ENCODE measurements at regions not wholly inside any gene's neighbourhood (a gene's known extent, or its start where the extent isn't known, plus 50 kb on each side); places are given as distances from the start of the nearest gene placed in this dataset.

DNA sequence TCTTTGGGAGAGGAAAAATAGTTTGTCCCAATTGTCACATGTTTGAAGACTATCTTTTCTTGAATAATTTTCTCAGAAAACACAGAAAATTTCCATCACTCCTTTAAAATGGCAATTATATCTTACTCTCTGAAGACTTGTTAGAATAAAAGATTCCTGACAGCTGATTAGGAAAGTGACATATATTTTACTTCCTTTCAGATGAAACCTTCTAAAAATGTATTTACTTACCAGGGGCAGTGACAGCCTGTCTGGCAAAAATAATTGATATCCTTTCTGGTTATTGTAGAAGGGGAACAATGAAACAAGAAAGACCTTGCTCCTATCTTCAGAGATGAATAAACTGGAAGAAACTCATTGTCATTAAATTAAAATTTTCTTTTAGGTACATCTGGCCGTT, 483.3 kb upstream of the GOLIM4 start:
- no peaks in the 10 kb centered on the region for H3K27me3 ChIP-seq

DNA sequence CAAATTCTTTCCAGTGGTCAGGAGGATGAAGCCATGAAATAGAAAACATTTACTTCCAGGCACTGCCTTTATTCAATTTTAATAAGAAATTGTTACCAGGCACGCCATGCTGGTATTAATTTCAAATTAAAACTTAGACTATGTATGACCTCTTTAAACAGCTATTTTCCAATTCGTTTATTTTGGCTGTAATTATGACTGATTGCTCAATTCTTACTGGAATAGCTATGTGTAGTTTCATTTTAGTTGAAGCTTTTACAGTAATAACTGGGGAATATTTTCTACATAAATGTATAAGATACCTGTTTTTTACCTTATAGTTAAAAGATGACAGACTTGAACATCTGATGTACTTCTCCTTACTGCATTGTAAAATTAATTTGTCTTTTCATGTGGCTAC, 480.0 kb upstream of the GOLIM4 start:
- Histone ChIP-seq H3K27me3 (no peaks in the 10 kb centered on the region), H3K9me3 (no peaks in the 10 kb centered on the region), H3K36me3 (no peaks in the 10 kb centered on the region), H3K27ac (no peak overlapping the region), H3K4me3 (no peak overlapping the region), H3K4me1 (ENCODE audit: insufficient read depth) (no peaks in the 10 kb centered on the region)
- DNase-seq: no peak
- TF ChIP-seq POLR2A (IDR thresholded peaks at IDR 0.05): no peak
- no peak for TF ChIP-seq EP300 (IDR thresholded peaks at IDR 0.05)
- TF ChIP-seq, protein P1, sequence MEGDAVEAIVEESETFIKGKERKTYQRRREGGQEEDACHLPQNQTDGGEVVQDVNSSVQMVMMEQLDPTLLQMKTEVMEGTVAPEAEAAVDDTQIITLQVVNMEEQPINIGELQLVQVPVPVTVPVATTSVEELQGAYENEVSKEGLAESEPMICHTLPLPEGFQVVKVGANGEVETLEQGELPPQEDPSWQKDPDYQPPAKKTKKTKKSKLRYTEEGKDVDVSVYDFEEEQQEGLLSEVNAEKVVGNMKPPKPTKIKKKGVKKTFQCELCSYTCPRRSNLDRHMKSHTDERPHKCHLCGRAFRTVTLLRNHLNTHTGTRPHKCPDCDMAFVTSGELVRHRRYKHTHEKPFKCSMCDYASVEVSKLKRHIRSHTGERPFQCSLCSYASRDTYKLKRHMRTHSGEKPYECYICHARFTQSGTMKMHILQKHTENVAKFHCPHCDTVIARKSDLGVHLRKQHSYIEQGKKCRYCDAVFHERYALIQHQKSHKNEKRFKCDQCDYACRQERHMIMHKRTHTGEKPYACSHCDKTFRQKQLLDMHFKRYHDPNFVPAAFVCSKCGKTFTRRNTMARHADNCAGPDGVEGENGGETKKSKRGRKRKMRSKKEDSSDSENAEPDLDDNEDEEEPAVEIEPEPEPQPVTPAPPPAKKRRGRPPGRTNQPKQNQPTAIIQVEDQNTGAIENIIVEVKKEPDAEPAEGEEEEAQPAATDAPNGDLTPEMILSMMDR (IDR thresholded peaks at IDR 0.05): no peak
- intact Hi-C loops (cut with DNase I): no loop called here
- 53 to 59% (median 57%) methylated on average over 2 of the region's 2 CpGs for WGBS, 3 donors

More for the DNA sequence above, 483.3 kb upstream of the GOLIM4 start:
- Histone ChIP-seq H3K4me1 (ENCODE audit: insufficient read depth) (no peaks in the 10 kb centered on the region), H3K4me3 (no peak overlapping the region), H3K9me3 (no peaks in the 10 kb centered on the region), H3K36me3 (no peaks in the 10 kb centered on the region), H3K27ac (no peak overlapping the region)
- no peak for DNase-seq
- intact Hi-C loops (cut with DNase I): no loop called here
- 34 to 41% (median 36%) methylated on average over 1 of the region's 1 CpG for WGBS, 3 donors
- TF ChIP-seq POLR2A (IDR thresholded peaks at IDR 0.05) (no peak), EP300 (IDR thresholded peaks at IDR 0.05) (no peak)
- TF ChIP-seq, protein P1 (IDR thresholded peaks at IDR 0.05): no peak

DNA sequence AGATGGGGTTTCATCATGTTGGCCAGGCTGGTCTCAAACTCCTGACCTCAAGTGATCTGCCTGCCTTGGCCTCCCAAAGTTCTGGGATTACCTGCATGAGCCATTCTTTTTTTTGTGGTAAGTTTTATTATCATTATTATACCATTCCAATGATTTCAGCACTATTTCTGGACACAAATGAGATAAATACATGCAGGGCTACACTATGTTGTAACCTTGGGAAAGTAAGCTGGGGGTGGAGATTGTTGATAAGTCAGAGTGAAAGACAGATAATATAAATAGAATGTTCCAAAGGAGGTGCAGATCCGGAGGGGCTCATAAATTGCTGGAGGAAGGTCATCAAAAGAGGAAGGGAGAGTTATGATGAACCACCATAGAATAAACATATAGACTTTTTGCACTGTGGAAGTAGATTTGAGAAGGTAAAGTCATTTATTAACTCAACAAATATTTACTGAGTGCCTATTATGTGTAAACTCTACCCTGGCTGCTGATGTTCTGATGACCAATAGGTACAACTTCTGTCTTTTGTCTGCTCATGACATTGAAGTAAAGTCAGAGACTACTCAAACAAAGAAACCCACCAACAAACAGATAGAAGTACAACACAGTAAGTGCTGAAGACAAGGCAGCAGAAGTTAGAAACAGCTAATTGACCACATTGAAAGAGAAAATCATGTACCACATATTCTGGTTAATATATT, 478.9 kb upstream of the GOLIM4 start:
- Histone ChIP-seq H3K4me3 (no peak overlapping the region), H3K27ac (no peak overlapping the region), H3K27me3 (no peaks in the 10 kb centered on the region), H3K9me3 (no peaks in the 10 kb centered on the region), H3K4me1 (ENCODE audit: insufficient read depth) (no peaks in the 10 kb centered on the region), H3K36me3 (no peaks in the 10 kb centered on the region)
- WGBS, 3 donors: 5 to 19% (median 9%) methylated on average over 1 of the region's 1 CpG
- intact Hi-C loops (cut with DNase I): no loop called here
- no peak for DNase-seq
- TF ChIP-seq EP300 (IDR thresholded peaks at IDR 0.05): no peak
- TF ChIP-seq, protein P1 (IDR thresholded peaks at IDR 0.05): no peak
- TF ChIP-seq POLR2A (IDR thresholded peaks at IDR 0.05): no peak

DNA sequence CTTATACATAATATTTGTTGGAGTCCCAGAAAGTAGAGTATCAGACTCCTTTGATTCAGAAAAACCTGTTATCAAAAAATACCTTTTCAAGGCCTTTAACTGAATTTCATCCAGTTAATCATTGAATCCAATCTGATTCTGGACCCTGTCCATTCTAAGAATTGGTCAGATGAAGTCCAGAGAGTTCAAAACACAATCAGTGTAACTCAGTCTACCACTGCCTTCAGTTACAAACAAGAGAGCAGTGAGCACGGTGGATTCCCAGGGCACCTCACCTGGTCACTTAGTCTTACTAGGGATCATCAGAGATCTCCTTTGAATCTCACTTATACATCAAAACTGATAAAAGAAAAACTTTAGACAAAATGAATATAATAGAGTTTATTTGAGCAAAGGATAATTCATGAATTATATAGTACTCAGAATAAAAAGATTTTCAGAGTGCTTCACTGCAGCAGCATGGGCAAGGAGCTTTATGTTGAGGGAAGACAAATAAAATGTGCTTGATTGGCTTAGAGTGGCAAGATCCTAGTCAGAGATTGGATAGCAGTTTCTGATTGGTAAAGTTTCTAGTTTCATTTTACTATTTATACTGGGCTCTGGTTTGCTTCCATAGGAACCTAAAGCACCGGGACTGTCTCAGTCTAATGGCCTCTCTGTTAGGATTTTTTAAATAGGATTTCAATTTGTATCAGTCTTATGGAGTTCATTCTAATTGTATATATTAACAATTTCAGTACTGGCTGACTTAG, 474.9 kb upstream of the GOLIM4 start:
- H3K4me1 ChIP-seq (ENCODE audit: insufficient read depth): no peaks in the 10 kb centered on the region

More for the DNA sequence above, 474.9 kb upstream of the GOLIM4 start:
- no peaks in the 10 kb centered on the region for H3K9me3 ChIP-seq
- no peaks in the 10 kb centered on the region for H3K27me3 ChIP-seq
- WGBS, 3 donors: 86 to 92% (median 87%) methylated on average over 2 of the region's 2 CpGs
- no peaks in the 10 kb centered on the region for H3K36me3 ChIP-seq
- no peak overlapping the region for H3K4me3 ChIP-seq
- no peak for DNase-seq
- intact Hi-C loops (cut with DNase I): no loop called here
- TF ChIP-seq, protein P1 (IDR thresholded peaks at IDR 0.05): no peak
- TF ChIP-seq EP300 (IDR thresholded peaks at IDR 0.05): no peak
- TF ChIP-seq POLR2A (IDR thresholded peaks at IDR 0.05): no peak
- no peak overlapping the region for H3K27ac ChIP-seq

Data from ovary (tissue), 7 donors.